ENCODE measurements at regions not wholly inside any gene's neighbourhood (a gene's known extent, or its start where the extent isn't known, plus 50 kb on each side); places are given as distances from the start of the nearest gene placed in this dataset.

- FAIRE-seq = no peak
Measured at GRCh38 chr3:25088284-25088683, 339.8 kb upstream of the RARB start.

DNA sequence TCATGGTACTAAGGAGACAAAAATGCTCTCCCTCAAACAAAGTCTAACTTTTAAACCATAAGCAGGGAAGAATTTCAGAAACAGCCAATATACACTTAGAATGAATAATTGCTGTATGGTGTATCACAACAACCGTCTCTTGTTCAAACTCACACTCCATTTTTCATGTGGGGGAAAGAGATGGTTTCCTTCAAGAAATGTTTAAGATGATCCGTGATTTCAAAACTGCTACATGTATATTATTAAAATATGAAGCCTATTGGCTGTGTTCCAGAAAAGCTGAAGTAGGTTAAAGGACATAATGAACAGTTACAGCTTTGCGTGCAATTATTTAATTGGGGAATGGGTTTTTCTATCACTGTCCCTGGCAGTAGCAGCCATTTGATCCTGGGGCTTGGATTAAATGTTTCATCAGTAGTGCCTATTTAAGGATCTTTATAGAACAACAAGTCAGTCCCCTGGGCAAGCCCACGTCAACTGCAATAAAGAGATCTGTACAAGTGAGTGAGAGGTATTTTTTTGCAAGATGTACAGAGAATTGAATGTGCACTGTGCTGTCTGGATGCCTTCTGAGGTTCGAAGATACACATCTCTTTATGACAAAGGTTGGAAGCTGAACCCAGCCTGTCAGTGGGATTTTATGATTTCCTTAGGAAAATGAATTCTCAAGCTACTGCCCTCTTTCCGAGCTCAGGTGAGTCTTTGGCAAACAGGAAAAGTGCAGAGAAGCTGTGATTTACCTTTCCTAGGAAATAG, 337.2 kb upstream of the RARB start:
- DNase-seq (ENCODE audit: low spot score) (no peak), FAIRE-seq (no peak)

More at GRCh38 chr3:25088284-25088683, 339.8 kb upstream of the RARB start:
- DNase-seq (ENCODE audit: low spot score) = no peak

DNA sequence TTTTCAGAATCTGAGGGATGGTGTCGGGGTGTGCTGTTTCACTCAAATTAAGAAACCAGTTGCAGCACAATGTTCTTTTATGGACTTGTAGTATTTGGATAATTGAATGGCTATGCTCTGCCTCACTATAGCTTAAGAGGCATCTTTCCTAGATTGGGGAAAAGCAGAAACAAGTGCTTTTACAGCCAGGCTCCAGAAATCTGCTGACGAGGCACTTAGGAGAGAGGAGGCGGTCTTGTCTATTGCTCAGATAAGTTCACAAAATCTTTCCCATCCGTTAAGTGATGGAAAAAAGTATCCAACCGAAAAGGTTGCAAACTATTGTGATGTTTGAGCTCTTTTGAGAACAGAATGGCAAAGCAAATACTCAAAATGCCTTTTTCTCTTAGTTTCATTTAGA, 336.1 kb upstream of the RARB start:
- FAIRE-seq (no peak), DNase-seq (ENCODE audit: low spot score) (no peak)

DNA sequence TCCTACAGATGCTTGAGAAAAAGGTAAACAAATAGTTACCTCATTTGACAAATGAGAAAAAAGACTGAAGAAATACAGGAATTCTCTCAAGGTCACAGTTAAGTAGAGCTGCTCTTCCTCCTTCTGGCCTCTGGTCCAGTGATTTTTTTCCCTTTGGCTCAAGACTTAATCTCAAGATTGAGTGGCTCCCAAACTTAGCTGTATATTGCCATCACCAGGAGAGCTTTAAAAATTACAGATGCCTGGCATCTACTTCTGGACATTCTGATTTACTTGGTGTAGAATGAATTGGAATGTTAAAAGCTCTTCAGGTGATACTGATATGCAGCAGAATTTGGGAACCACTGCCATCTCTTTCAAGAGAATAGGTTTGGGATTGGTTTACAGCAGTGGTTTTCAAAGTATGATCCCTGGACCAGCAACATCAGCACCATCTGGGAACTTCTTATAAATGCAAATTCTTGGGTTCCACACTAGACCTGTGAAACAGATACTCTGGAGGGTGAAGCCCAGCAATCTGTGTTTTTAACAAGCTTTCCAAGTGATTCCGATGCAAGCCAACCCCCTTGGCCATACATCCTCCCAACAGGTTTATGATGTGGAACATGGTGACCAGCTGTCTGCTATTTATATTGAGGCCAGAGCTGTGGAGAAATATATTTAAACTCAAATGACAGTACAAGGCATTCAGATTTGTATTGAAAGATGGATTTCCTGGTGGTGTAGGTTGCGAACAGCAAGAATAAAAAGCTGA, 333.0 kb upstream of the RARB start:
- FAIRE-seq = no peak
- DNase-seq (ENCODE audit: low spot score) = no peak

DNA sequence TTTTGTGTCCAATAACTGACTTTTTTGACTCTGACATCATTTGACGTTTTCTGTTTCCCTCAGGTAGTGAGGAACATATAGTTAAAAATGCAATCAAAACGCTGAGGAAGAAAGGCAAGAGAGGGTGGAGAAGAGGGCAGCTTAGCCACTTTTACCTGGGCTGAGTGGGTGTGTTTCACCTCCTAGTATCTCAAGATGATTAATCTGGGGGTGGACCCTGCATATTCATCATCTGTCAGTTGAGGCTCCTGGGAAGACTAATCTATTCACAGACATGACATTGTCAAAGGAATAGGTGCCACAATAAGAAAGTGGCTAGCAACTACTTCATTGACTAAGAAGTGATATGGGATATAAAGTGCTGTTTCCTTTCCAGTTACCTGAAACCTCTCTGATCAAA, 331.5 kb upstream of the RARB start:
- DNase-seq (ENCODE audit: low spot score) (no peak), FAIRE-seq (no peak)

GRCh38 chr3:25097023-25097422, 331.0 kb upstream of the RARB start:
- no peak for DNase-seq (ENCODE audit: low spot score)
- no peak for FAIRE-seq

DNA sequence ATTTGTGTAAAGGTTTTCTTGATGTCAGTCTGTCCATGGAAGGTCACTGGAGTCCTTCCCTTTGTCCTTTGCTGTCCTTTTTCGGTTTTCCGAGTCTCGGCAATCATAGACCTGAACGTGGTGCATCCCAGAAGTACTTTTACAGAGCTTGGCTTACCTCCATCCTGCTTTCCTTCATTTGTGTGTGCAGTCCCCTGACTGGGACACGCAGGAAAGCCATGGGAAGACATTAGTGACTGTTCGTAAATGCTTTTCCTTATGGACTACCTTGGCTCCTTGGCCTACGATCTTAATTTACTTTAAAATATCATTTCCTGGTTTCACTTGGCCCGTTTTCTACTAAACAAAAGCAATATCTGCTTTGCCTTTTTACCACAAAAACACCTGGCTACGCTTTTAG, 328.4 kb upstream of the RARB start:
- FAIRE-seq (no peak), DNase-seq (ENCODE audit: low spot score) (no peak)

GRCh38 chr3:25103391-25103790, 324.7 kb upstream of the RARB start:
- DNase-seq (ENCODE audit: low spot score) (no peak), FAIRE-seq (no peak)

- DNase-seq (ENCODE audit: low spot score) = no peak
Measured at GRCh38 chr3:25107918-25108617, 320.0 kb upstream of the RARB start.

GRCh38 chr3:25110642-25111041, 317.4 kb upstream of the RARB start:
- FAIRE-seq (no peak), DNase-seq (ENCODE audit: low spot score) (no peak)

More at GRCh38 chr3:25107918-25108617, 320.0 kb upstream of the RARB start:
- FAIRE-seq = no peak

DNA sequence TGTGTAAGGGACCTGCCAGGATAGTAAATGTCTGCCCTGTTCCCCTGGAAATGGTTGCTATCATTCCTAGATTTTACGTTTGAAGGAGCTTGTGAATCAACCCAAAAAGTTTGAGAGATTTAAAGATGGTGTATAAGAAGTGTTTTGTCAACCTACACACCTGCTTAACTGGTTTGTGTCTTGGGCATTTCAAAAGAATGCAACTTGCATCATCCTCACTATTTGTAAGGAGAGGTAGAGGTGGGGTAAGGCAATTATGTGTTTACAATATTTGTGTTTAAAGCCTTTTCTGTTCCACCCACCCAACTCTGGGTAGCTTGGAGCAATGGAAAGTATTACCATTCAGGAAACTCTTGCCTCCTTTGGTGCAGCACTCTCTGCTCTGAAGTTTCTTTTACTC, 314.2 kb upstream of the RARB start:
- FAIRE-seq (no peak), DNase-seq (ENCODE audit: low spot score) (no peak)

- no peak for DNase-seq (ENCODE audit: low spot score)
- FAIRE-seq = no peak
Measured at GRCh38 chr3:25114532-25114931, 313.5 kb upstream of the RARB start.

DNA sequence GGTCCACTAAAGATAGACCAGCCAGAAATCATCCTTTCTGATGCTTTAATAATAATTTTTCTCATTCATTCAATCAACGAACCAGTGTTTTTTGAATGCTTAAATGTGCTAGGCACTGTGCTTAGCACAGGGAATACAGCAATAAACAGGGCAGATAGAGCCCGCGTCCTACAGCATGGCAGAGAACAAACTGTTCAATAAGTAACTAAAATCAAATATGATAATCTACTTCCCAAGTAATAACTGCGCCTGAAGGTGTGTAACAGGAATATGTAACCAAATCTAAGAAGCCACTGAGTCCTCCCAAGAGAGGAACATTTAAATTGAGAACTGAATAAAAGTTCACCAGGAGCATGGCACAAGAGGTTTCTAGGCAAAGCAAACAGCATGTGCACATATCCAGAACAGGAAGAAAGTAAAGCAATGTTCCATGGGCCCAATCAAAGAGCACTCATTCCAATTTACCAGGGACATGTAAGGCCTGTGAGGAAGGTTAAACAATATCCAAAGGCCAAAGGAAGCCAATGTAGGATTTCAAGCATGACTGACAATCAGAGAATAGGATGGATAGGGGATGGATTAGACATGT, 311.0 kb upstream of the RARB start:
- no peak for DNase-seq (ENCODE audit: low spot score)
- no peak for FAIRE-seq

GRCh38 chr3:25119682-25120081, 308.4 kb upstream of the RARB start:
- no peak for DNase-seq (ENCODE audit: low spot score)
- no peak for FAIRE-seq

- DNase-seq (ENCODE audit: low spot score) (no peak), FAIRE-seq (no peak)
Measured at GRCh38 chr3:25120665-25121064, 307.4 kb upstream of the RARB start.

DNA sequence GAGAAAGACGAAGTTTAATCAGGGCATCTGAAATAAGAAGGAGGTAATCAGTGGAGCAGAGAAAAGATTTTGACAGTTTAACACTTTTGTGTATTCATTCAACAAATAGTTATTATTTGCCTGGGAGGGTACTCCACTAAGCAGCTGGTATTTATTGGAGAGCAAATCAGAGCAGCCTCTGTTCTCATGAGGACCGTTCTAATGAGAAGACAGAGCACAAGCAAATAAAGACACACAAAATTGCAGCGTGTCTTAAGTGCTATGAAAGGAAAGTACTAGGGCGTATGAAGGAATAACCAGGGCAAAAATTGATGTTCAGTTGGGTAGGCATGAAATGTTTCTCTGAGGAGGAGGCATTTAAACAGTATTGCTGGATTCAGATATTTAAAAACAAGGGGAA, 302.9 kb upstream of the RARB start:
- FAIRE-seq (no peak), DNase-seq (ENCODE audit: low spot score) (no peak)

GRCh38 chr3:25128735-25129134, 299.3 kb upstream of the RARB start:
- DNase-seq (ENCODE audit: low spot score) (no peak), FAIRE-seq (no peak)

DNA sequence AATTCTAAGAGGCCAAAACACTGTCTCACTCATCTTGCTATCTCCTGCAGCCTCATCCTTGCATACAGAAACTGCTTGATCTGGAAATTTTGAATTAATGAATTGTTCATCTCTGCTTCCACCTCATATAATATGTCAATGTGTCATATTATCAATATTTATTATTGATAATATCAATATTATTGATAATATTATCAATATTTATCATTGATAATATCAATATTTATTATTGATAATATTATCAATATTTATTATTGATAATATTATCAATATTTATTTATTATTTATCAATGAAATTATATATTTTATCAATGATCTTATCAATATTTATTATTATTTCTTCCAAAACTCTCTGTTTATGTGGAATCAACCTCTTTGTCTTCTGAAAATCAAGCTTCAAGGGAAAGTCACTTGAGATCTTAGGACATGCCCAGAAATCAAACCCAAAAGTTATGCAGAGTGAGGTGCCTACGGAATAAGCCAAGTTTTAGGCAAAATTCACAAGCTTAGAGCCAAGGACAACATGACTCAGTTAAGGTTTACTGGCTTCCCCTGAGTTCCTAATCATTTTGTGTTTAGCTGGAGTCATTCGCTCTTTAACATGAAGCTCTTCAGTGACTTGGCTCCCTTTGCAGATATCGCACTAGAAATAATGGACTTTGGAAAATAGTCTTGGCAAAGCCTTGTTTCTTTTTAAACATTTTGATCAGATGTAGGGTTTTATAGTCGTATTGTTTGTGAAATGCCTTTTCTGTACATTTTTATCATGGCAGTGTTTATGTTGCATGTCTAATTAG, 297.1 kb upstream of the RARB start:
- no peak for DNase-seq (ENCODE audit: low spot score)
- no peak for FAIRE-seq

GRCh38 chr3:25133588-25133987, 294.5 kb upstream of the RARB start:
- DNase-seq (ENCODE audit: low spot score) = no peak
- FAIRE-seq = no peak

DNA sequence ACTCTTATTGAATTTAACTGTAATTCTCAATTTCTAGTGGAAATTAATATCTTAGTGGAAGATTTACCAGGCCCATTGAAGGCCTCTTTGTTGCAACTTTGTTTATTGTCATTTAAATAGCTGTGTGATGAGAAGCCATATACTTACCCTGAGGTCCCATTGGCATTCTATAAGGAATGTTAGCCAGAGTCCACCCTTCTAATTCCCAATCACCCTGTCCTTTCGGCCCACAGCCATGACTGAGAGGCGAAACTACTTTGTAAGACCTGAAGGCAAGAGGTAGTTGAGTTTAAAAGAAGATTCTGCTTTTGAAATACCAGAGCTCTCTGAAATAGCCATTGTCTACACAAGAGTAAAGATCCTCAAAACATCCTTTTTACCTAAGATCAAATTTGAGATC, 290.5 kb upstream of the RARB start:
- no peak for FAIRE-seq

GRCh38 chr3:25139267-25139666, 288.8 kb upstream of the RARB start:
- FAIRE-seq = no peak
- no peak for DNase-seq (ENCODE audit: low spot score)

More for the DNA sequence above, 290.5 kb upstream of the RARB start:
- no peak for DNase-seq (ENCODE audit: low spot score)

Data from urothelium cell line (cell line).